Gastrocnemius medialis (tissue), 4 donors: ENCODE measurements at regions not wholly inside any gene's neighbourhood (a gene's known extent, or its start where the extent isn't known, plus 50 kb on each side); places are given as distances from the start of the nearest gene placed in this dataset.

Experiments used
- ATAC-seq, 2 donors: fragments of 150-250 bp; one replicate each; pipeline ENCODE4 v1.9.1; 2016
- DNase-seq, 2 donors: peaks; one replicate each; pipeline ENCODE4 v3.0.0-alpha.2; 2019
- H3K27ac ChIP-seq, 4 donors: fragments of 200-600 bp; sonication (generic); 1 replicate in 1 of 4; 2 replicates in 3 of 4; pipeline ENCODE4 v1.5.1; 2016 to 2018; ENCODE audit warnings: mild to moderate bottlenecking in 2 of 4, moderate library complexity in 1 of 4
- H3K27me3 ChIP-seq, 3 donors: fragments of 200-600 bp; sonication (generic) in 2 of 3; 1 replicate in 1 of 3; 2 replicates in 2 of 3; pipeline versions ENCODE4 v1.5.1 to v1.6.0; 2016 to 2019; ENCODE audit warnings: mild to moderate bottlenecking in 1 of 3, moderate library complexity in 1 of 3
- H3K36me3 ChIP-seq, 2 donors: fragments of 200-600 bp; sonication (generic) in 1 of 2; one replicate each; pipeline ENCODE4 v1.5.1; 2017 to 2018
- H3K4me1 ChIP-seq, 2 donors: fragments of 200-600 bp; sonication (generic) in 1 of 2; one replicate each; pipeline ENCODE4 v1.5.1; 2016 to 2017; ENCODE audit warnings: mild to moderate bottlenecking in 2 of 2
- H3K4me3 ChIP-seq, 4 donors: fragments of 200-600 bp; sonication (generic) in 3 of 4; 1 replicate in 1 of 4; 2 replicates in 3 of 4; pipeline ENCODE4 v1.5.1; 2016 to 2019; ENCODE audit warnings: mild to moderate bottlenecking in 2 of 4
- H3K9me3 ChIP-seq, 3 donors: fragments of 200-600 bp; sonication (generic) in 2 of 3; 1 replicate in 1 of 3; 2 replicates in 2 of 3; pipeline ENCODE4 v1.5.1; 2016 to 2019
- CTCF ChIP-seq, 5 experiments: fragments of 450-650 bp in 3 of 5; fragments of 200-600 bp in 2 of 5; sonication (generic) in 2 of 5; IDR thresholded peaks in 4 of 5; conservative IDR thresholded peaks in 1 of 5; 1 replicate in 4 of 5; 2 replicates in 1 of 5; pipeline ENCODE4 v1.5.1; 2016 to 2019; ENCODE audit warnings: antibody characterized with exemption in 5 of 5, mild to moderate bottlenecking in 3 of 5, moderate library complexity in 3 of 5
- POLR2A ChIP-seq, 2 donors: fragments of 450-650 bp; IDR thresholded peaks; one replicate each; pipeline ENCODE4 v1.6.1; 2017; ENCODE audit warnings: antibody characterized with exemption in 2 of 2, mild to moderate bottlenecking in 2 of 2, moderate library complexity in 2 of 2
- in situ Hi-C, 4 donors: fragments of 200-750 bp; cut with MboI; loops; one replicate each; pipeline versions ENCODE4 v1.15.0 to v1.8.0; 2017; ENCODE audit warnings: low sequenced_read_pairs in 4 of 4
- intact Hi-C: fragments of 100-400 bp; cut with DNase I; formaldehyde crosslinking; loops from one replicate; pipeline ENCODE4 v1.15.1; 2023; ENCODE audit warnings: low total_unique reads

GRCh38 chr10:46223626-46224413 is 63.0 kb upstream of the ANTXRL start:
- Histone ChIP-seq H3K4me3 (no peak overlapping the region), H3K27me3 (no peaks in the 10 kb centered on the region), H3K4me1 (no peaks in the 10 kb centered on the region), H3K27ac (no peak overlapping the region), H3K36me3 (no peaks in the 10 kb centered on the region), H3K9me3 (no peaks in the 10 kb centered on the region)
- in situ Hi-C loops (loop anchor here in 1 of 4 donors (10.0 kb wide), 1 partner anchor 101 kb away; no protein-coding TSS in a partner anchor), intact Hi-C loops (no loop called here)
- no peak for DNase-seq
- ATAC-seq: no peak
- TF ChIP-seq POLR2A (IDR thresholded peaks at IDR 0.05) (no peak), CTCF (IDR thresholded peaks at IDR 0.05 in 4 of 5, conservative IDR thresholded peaks at IDR 0.05 in 1 of 5) (no peak)

GRCh38 chr10:46224414-46224682 is 62.4 kb upstream of the ANTXRL start:
- in situ Hi-C loops (loop anchor here in 1 of 4 donors (10.0 kb wide), 1 partner anchor 100 kb away; no protein-coding TSS in a partner anchor), intact Hi-C loops (no loop called here)
- no peaks in the 10 kb centered on the region for H3K27me3 ChIP-seq
- no peak overlapping the region for H3K27ac ChIP-seq
- DNase-seq (no peak), ATAC-seq (no peak)
- H3K4me3 ChIP-seq: no peak overlapping the region
- no peaks in the 10 kb centered on the region for H3K36me3 ChIP-seq
- H3K4me1 ChIP-seq: no peaks in the 10 kb centered on the region
- H3K9me3 ChIP-seq: no peaks in the 10 kb centered on the region
- no peak for TF ChIP-seq CTCF (IDR thresholded peaks at IDR 0.05 in 4 of 5, conservative IDR thresholded peaks at IDR 0.05 in 1 of 5)
- TF ChIP-seq POLR2A (IDR thresholded peaks at IDR 0.05): no peak

- TF ChIP-seq POLR2A (IDR thresholded peaks at IDR 0.05): no peak
- no peak for TF ChIP-seq CTCF (IDR thresholded peaks at IDR 0.05 in 4 of 5, conservative IDR thresholded peaks at IDR 0.05 in 1 of 5)
- intact Hi-C loops: no loop called here
- Histone ChIP-seq H3K4me3 (no peak overlapping the region), H3K27me3 (no peaks in the 10 kb centered on the region), H3K27ac (no peak overlapping the region), H3K9me3 (no peaks in the 10 kb centered on the region), H3K4me1 (no peaks in the 10 kb centered on the region), H3K36me3 (no peaks in the 10 kb centered on the region)
- in situ Hi-C loops: loop anchor here in 1 of 4 donors (10.0 kb wide), 1 partner anchor 99 kb away; no protein-coding TSS in a partner anchor
- DNase-seq (no peak), ATAC-seq (no peak)
These were observed 61.2 kb upstream of the ANTXRL start for GRCh38 chr10:46225597-46225996.

DNA sequence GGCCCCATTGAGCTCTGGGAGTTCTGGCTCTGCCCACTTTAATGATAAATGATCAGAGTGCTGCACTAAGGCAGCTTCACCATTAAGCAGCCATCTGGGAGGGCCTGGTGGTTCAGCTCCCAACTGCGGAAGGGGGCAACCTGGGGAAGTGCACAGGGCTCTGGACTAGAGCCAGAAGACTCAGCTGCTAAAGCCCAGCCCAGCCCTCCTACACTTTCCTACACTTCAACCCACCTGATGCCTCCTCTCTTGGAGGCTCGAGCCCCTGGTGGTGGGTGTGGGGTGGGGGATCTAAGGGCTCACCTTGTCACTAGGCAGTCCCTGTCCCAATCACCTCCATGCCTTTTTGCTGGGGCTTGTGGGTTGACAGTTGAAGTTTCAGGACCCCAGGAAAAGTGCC is 60.6 kb upstream of the ANTXRL start:
- Histone ChIP-seq H3K4me1 (no peaks in the 10 kb centered on the region), H3K27ac (no peak overlapping the region), H3K36me3 (no peaks in the 10 kb centered on the region), H3K27me3 (no peaks in the 10 kb centered on the region), H3K9me3 (no peaks in the 10 kb centered on the region), H3K4me3 (no peak overlapping the region)
- TF ChIP-seq CTCF (IDR thresholded peaks at IDR 0.05 in 4 of 5, conservative IDR thresholded peaks at IDR 0.05 in 1 of 5): no peak
- no peak for TF ChIP-seq POLR2A (IDR thresholded peaks at IDR 0.05)
- no peak for ATAC-seq
- DNase-seq: no peak
- in situ Hi-C loops: loop anchor here in 1 of 4 donors (10.0 kb wide), 1 partner anchor 99 kb away; no protein-coding TSS in a partner anchor
- intact Hi-C loops: no loop called here
